ENCODE measurements at regions not wholly inside any gene's neighbourhood (a gene's known extent, or its start where the extent isn't known, plus 50 kb on each side); places are given as distances from the start of the nearest gene placed in this dataset.

DNA sequence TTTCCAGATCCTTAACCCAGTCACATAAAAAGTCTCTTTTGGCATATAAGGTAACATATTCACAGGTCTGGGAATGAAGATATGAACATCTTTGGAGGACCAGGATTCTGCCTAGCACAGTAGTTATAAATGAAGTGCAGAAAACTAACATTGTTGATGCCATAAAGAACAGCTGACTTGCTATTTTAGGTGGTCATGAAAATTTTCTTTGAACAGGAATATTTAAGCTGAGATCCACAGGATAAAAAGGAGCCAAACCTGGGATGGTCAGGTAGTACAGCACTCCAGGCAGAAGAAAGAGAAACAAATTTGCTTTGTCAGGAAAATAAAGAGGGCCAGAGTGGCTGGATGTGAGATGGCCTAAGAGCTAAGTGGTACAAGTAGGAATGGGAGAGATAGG lies 80.0 kb downstream of the CENPW start:
- H3K4me3 ChIP-seq, result no peak overlapping the region
- no peaks in the 10 kb centered on the region for H3K4me1 ChIP-seq (ENCODE audit: low read depth)
- H3K36me3 ChIP-seq, result no peaks in the 10 kb centered on the region
- no peak for DNase-seq (ENCODE audit: low read depth in 1 of 2, low spot score in 1 of 2)
- H3K9me3 ChIP-seq (ENCODE audit: low read depth), result no peaks in the 10 kb centered on the region
- H3K27ac ChIP-seq, result no peak overlapping the region
- no peaks in the 10 kb centered on the region for H3K27me3 ChIP-seq
- TF ChIP-seq, protein P1, sequence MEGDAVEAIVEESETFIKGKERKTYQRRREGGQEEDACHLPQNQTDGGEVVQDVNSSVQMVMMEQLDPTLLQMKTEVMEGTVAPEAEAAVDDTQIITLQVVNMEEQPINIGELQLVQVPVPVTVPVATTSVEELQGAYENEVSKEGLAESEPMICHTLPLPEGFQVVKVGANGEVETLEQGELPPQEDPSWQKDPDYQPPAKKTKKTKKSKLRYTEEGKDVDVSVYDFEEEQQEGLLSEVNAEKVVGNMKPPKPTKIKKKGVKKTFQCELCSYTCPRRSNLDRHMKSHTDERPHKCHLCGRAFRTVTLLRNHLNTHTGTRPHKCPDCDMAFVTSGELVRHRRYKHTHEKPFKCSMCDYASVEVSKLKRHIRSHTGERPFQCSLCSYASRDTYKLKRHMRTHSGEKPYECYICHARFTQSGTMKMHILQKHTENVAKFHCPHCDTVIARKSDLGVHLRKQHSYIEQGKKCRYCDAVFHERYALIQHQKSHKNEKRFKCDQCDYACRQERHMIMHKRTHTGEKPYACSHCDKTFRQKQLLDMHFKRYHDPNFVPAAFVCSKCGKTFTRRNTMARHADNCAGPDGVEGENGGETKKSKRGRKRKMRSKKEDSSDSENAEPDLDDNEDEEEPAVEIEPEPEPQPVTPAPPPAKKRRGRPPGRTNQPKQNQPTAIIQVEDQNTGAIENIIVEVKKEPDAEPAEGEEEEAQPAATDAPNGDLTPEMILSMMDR (IDR thresholded peaks at IDR 0.05; ENCODE audit: low read depth, low read length), result no peak

DNA sequence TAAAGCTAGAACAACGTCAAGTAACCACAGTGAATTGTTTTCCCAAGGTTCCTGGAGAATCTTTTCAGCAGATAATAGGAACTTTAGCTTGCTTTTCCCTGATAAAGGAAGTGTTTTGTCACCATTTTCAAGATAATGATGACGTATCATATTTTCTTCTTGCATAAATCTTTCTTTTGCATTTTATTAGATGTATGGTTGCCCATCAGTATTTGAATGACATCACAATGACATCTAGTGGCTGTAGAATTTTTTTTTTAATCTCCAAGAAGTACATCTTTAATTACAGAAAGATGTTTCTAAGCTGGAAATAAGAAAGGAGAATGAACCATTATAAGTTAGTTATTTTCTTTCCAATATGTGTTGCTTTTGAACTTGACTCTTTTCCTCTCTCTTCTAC lies 83.0 kb downstream of the CENPW start:
- Histone ChIP-seq H3K36me3 (no peaks in the 10 kb centered on the region), H3K4me1 (ENCODE audit: low read depth) (no peaks in the 10 kb centered on the region), H3K4me3 (no peak overlapping the region), H3K27me3 (no peaks in the 10 kb centered on the region), H3K27ac (no peak overlapping the region), H3K9me3 (ENCODE audit: low read depth) (no peaks in the 10 kb centered on the region)
- TF ChIP-seq, protein P1 (IDR thresholded peaks at IDR 0.05; ENCODE audit: low read depth, low read length), result no peak
- DNase-seq (ENCODE audit: low read depth in 1 of 2, low spot score in 1 of 2), result no peak

DNA sequence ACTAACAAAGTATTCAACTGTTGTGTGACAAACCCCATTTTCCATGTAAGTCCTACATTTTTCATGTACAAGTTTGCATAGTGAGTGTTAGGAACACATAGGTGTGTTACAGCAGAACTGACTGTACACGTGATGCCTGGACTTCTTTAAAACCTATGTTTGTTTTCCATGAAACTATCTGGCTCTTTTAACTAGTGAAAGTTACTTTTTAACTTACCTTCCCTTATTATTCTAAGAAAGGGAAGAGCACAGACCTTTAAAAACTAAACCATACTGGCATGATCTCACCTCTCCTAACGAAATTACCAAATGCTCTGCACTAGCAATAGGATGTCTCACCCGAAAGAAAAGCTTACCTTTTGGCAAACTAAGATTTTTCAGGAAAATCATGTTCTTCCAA lies 87.8 kb downstream of the CENPW start:
- TF ChIP-seq, protein P1 (IDR thresholded peaks at IDR 0.05; ENCODE audit: low read depth, low read length), result no peak
- Histone ChIP-seq H3K27ac (no peak overlapping the region), H3K4me1 (ENCODE audit: low read depth) (no peaks in the 10 kb centered on the region), H3K36me3 (no peaks in the 10 kb centered on the region), H3K27me3 (no peaks in the 10 kb centered on the region), H3K4me3 (no peak overlapping the region), H3K9me3 (ENCODE audit: low read depth) (no peaks in the 10 kb centered on the region)
- DNase-seq (ENCODE audit: low read depth in 1 of 2, low spot score in 1 of 2), result no peak

DNA sequence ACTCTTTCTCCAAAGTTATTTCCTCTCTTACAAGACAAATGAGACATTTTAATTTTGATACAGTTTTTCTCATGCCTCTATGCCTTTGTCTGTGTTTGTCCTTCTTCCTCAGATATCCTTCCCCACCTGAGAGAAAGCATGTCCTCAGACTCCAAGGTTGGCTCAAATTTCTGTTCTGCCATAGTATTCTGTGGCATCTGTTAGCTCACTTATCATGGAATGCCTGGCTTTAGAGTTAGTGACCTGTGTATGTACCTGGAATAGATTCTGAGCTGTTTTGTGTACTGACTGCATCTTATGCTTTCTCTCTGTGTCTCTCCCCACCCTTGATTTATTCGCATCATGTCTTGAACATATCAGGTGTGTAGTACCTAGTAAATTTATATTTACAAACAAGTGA lies 90.0 kb downstream of the CENPW start:
- H3K27ac ChIP-seq, result no peak overlapping the region
- no peaks in the 10 kb centered on the region for H3K9me3 ChIP-seq (ENCODE audit: low read depth)
- TF ChIP-seq, protein P1 (IDR thresholded peaks at IDR 0.05; ENCODE audit: low read depth, low read length), result no peak
- H3K27me3 ChIP-seq, result no peaks in the 10 kb centered on the region
- no peaks in the 10 kb centered on the region for H3K36me3 ChIP-seq
- H3K4me1 ChIP-seq (ENCODE audit: low read depth), result no peaks in the 10 kb centered on the region
- DNase-seq (ENCODE audit: low read depth in 1 of 2, low spot score in 1 of 2), result no peak
- no peak overlapping the region for H3K4me3 ChIP-seq

DNA sequence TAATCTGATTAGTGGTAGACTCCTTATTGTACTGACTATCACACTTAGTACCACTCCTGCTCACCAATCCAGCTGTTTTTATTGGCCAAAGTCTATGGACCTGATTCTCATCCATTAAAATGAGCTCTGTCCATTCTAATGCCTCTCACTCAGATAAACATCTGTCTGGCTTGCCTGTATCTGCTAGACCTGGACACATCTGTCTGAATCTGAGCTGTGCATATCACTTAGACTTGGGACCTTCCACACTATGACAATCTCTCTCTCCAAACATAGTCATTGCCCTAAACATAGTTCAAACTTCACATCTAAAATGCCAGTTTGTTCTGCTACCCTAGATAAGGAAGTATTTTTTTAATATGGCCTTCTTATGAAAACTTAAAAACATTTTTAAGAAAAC lies 92.6 kb downstream of the CENPW start:
- Histone ChIP-seq H3K4me1 (ENCODE audit: low read depth) (no peaks in the 10 kb centered on the region), H3K27me3 (no peaks in the 10 kb centered on the region), H3K4me3 (no peak overlapping the region), H3K9me3 (ENCODE audit: low read depth) (no peaks in the 10 kb centered on the region), H3K27ac (no peak overlapping the region), H3K36me3 (no peaks in the 10 kb centered on the region)
- TF ChIP-seq, protein P1 (IDR thresholded peaks at IDR 0.05; ENCODE audit: low read depth, low read length), result no peak
- DNase-seq (ENCODE audit: low read depth in 1 of 2, low spot score in 1 of 2), result no peak

DNA sequence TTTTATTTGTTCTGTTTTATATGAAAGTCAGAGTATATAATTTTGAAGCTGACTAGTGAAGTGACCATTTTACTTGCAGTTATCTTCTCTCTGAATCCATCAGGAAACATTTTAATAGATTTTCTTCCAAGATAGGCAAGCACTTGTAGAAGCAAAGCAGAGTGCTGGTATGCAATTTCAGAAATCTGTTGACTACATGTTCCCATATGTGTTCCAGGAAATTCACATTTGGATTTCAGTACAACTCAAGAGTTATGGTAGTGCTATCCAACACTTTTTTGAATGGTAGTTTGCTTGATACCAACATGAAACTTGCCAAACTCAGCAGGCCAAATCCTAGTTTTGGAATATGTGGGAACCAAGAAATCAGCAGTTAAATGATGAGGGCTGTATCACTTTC lies 94.0 kb downstream of the CENPW start:
- Histone ChIP-seq H3K9me3 (ENCODE audit: low read depth) (no peaks in the 10 kb centered on the region), H3K36me3 (no peaks in the 10 kb centered on the region), H3K4me1 (ENCODE audit: low read depth) (no peaks in the 10 kb centered on the region), H3K4me3 (no peak overlapping the region), H3K27me3 (no peaks in the 10 kb centered on the region), H3K27ac (no peak overlapping the region)
- no peak for DNase-seq (ENCODE audit: low read depth in 1 of 2, low spot score in 1 of 2)
- TF ChIP-seq, protein P1 (IDR thresholded peaks at IDR 0.05; ENCODE audit: low read depth, low read length), result no peak

Measured in cardiac muscle cell (in vitro differentiated cells and primary cell).